ENCODE measurements at regions not wholly inside any gene's neighbourhood (a gene's known extent, or its start where the extent isn't known, plus 50 kb on each side); places are given as distances from the start of the nearest gene placed in this dataset.

- Histone ChIP-seq H4K20me1 (replicated peaks in 1 of 2; ENCODE audit: control insufficient read depth in 1 of 2, insufficient read depth in 2 of 2, low read length in 2 of 2) (no peaks in the 10 kb centered on the region), H3K4ac (replicated peaks; ENCODE audit: insufficient read length, low read depth, low read length) (no peak overlapping the region), H3K79me1 (ENCODE audit: low read depth, low read length) (no peaks in the 10 kb centered on the region), H2BK20ac (ENCODE audit: low read length) (no peak overlapping the region), H2BK15ac (ENCODE audit: low read length) (no peak overlapping the region), H3K56ac (replicated peaks; ENCODE audit: insufficient read length, low read depth, low read length) (no peak overlapping the region), H4K8ac (ENCODE audit: extremely low read depth, insufficient read depth, low read length) (no peak overlapping the region), H2AK5ac (ENCODE audit: low read depth, low read length) (no peak overlapping the region), H3K23me2 (ENCODE audit: low read depth, low read length) (no peaks in the 10 kb centered on the region), H2AFZ (ENCODE audit: low read length) (no peak overlapping the region), H3K27ac (ENCODE audit: low read depth, low read length) (no peak overlapping the region), H2BK5ac (ENCODE audit: low read depth, low read length) (no peak overlapping the region), H3K4me3 (ENCODE audit: extremely low read depth in 1 of 4, insufficient read depth in 2 of 4, low read depth in 3 of 4, low read length in 4 of 4) (no peak overlapping the region), H2BK12ac (ENCODE audit: low read depth, low read length) (no peak overlapping the region), H3K18ac (ENCODE audit: extremely low read depth, low read length) (no peak overlapping the region), H3K9me3 (ENCODE audit: insufficient read depth in 2 of 2, low read depth in 1 of 2, low read length in 1 of 2) (peaks cover 0 to 2% of the 10 kb centered on the region in 2 experiments; a peak in 1 of 4 replicates), H2BK120ac (replicated peaks; ENCODE audit: low read depth, low read length) (no peak overlapping the region), H3K14ac (ENCODE audit: insufficient read length) (no peak overlapping the region), H3K36me3 (ENCODE audit: control insufficient read depth in 2 of 4, insufficient read depth in 4 of 4, low read length in 3 of 4) (no peaks in the 10 kb centered on the region), H4K5ac (ENCODE audit: insufficient read length, low read depth, low read length) (no peak overlapping the region), H3K9ac (replicated peaks in 1 of 4; ENCODE audit: extremely low read depth in 1 of 4, low read depth in 3 of 4, low read length in 3 of 4) (no peak overlapping the region), H3K27me3 (replicated peaks in 1 of 4; ENCODE audit: control insufficient read depth in 3 of 4, extremely low read depth in 1 of 4, insufficient read depth in 3 of 4, low read length in 3 of 4) (no peaks in the 10 kb centered on the region), H3K4me2 (ENCODE audit: insufficient read depth in 1 of 2, low read depth in 2 of 2, low read length in 2 of 2) (no peak overlapping the region), H3K4me1 (replicated peaks in 1 of 4; ENCODE audit: control insufficient read depth in 3 of 4, insufficient read depth in 4 of 4, low read length in 3 of 4) (no peaks in the 10 kb centered on the region), H4K91ac (replicated peaks; ENCODE audit: insufficient read length, low read length) (no peak overlapping the region), H3K79me2 (ENCODE audit: control insufficient read depth in 1 of 2, insufficient read depth in 2 of 2, low read length in 2 of 2) (no peaks in the 10 kb centered on the region), H3K23ac (ENCODE audit: insufficient read length) (no peak overlapping the region)
- ChIA-PET CTCF (ENCODE audit: partially characterized antibody) (interaction anchor here (1.7 to 1.8 kb wide), 2 partner anchors 12 to 25 kb away, joined by 7 to 11 read pairs; no protein-coding TSS in a partner anchor), POLR2A (ENCODE audit: partially characterized antibody) (no interaction called here)
- FAIRE-seq, result no peak
- 88% methylated on average over 3 of the region's 3 CpGs; no CpG with 5 or more reads in 1 of the 2 experiments for WGBS, 2 experiments (ENCODE audit: extremely low coverage in 1 of 2, insufficient coverage in 1 of 2, insufficient read length in 1 of 2, insufficient replicate concordance in 2 of 2, low coverage in 1 of 2, low lambda C conversion rate in 2 of 2, missing lambda C conversion rate in 1 of 2)
- no peak for DNase-seq (ENCODE audit: low read depth in 1 of 2, low spot score in 2 of 2)
- no peak for TF ChIP-seq SAP30 (IDR thresholded peaks at IDR 0.05; ENCODE audit: insufficient read depth, insufficient replicate concordance, low read length)
- TF ChIP-seq TAF1 (IDR thresholded peaks at IDR 0.05; ENCODE audit: low read depth, low read length), result no peak
- no peak for TF ChIP-seq KDM4A (IDR thresholded peaks at IDR 0.05; ENCODE audit: low read depth, low read length, severe bottlenecking)
- no peak for TF ChIP-seq RXRA (IDR thresholded peaks at IDR 0.05; ENCODE audit: insufficient read depth, low read depth, low read length)
- TF ChIP-seq EGR1 (IDR thresholded peaks at IDR 0.05; ENCODE audit: borderline replicate concordance, low read depth, low read length), result no peak
- no peak for TF ChIP-seq SUZ12 (IDR thresholded peaks at IDR 0.05; ENCODE audit: low read length)
- no peak for TF ChIP-seq RBBP5 (IDR thresholded peaks at IDR 0.05; ENCODE audit: borderline replicate concordance, low read depth, low read length)
- no peak for TF ChIP-seq TBP (IDR thresholded peaks at IDR 0.05; ENCODE audit: low read depth, low read length)
Observed at GRCh38 chr11:101835506-101836063, 79.2 kb upstream of the CEP126 start.
